OCI-LY1 (cell line): ENCODE measurements at regions not wholly inside any gene's neighbourhood (a gene's known extent, or its start where the extent isn't known, plus 50 kb on each side); places are given as distances from the start of the nearest gene placed in this dataset.

Experiments used
- H2AFZ ChIP-seq: fragments of 200-600 bp; sonication (generic), shearing (Covaris generic); 2 replicates; pipeline ENCODE4 v1.6.0; 2014; ENCODE audit warnings: antibody characterized with exemption, mild to moderate bottlenecking, low read length
- H3F3A ChIP-seq: fragments of 200-600 bp; sonication (generic), shearing (Covaris generic); 2 replicates; pipeline ENCODE4 v1.6.0; 2014; ENCODE audit warnings: mild to moderate bottlenecking, antibody characterized with exemption, low read length, moderate library complexity; ENCODE audit not compliant: insufficient read depth
- H3K27ac ChIP-seq: fragments of 200-600 bp; sonication (generic); 2 replicates; pipeline ENCODE4 v1.5.1; 2014; ENCODE audit warnings: low read length, mixed run types, mild to moderate bottlenecking, low read depth; ENCODE audit not compliant: poor library complexity, severe bottlenecking
- H3K27me3 ChIP-seq: fragments of 200-600 bp; sonication (generic); 2 replicates; pipeline ENCODE4 v1.6.0; 2014; ENCODE audit warnings: antibody characterized with exemption, mild to moderate bottlenecking, low read length, moderate library complexity; ENCODE audit not compliant: insufficient read depth
- H3K36me3 ChIP-seq: fragments of 200-600 bp; sonication (generic); 2 replicates; pipeline ENCODE4 v1.6.1; 2014; ENCODE audit warnings: mild to moderate bottlenecking, antibody characterized with exemption, low read length, moderate library complexity, mixed read lengths; ENCODE audit not compliant: insufficient read depth
- H3K4me1 ChIP-seq: fragments of 200-600 bp; sonication (generic); 2 replicates; pipeline ENCODE4 v1.5.1; 2014; ENCODE audit warnings: mild to moderate bottlenecking, low read length, moderate library complexity; ENCODE audit not compliant: insufficient read depth, severe bottlenecking
- H3K4me2 ChIP-seq: fragments of 200-600 bp; sonication (generic), shearing (Covaris generic); 2 replicates; pipeline ENCODE4 v1.6.1; 2014; ENCODE audit warnings: low read length
- H3K4me3 ChIP-seq: fragments of 200-600 bp; sonication (generic); 2 replicates; pipeline ENCODE4 v1.5.1; 2014; ENCODE audit warnings: low read length, low read depth, mild to moderate bottlenecking, mixed read lengths; ENCODE audit not compliant: poor library complexity, severe bottlenecking
- H3K79me2 ChIP-seq: fragments of 200-600 bp; shearing (Covaris generic); 2 replicates; pipeline ENCODE4 v1.6.1; 2016; ENCODE audit warnings: mixed run types, low read length, mixed read lengths; ENCODE audit not compliant: insufficient read depth
- H3K9ac ChIP-seq: fragments of 200-600 bp; sonication (generic), shearing (Covaris generic); 2 replicates; pipeline ENCODE4 v1.6.1; 2014; ENCODE audit warnings: mild to moderate bottlenecking, low read length, mixed read lengths
- H3K9me2 ChIP-seq: fragments of 200-600 bp; sonication (generic), shearing (Covaris generic); 2 replicates; pipeline ENCODE4 v1.6.1; 2014; ENCODE audit warnings: low read depth, mild to moderate bottlenecking, low read length, mixed read lengths
- H3K9me3 ChIP-seq: fragments of 200-600 bp; shearing (Covaris generic); 2 replicates; pipeline ENCODE4 v1.6.1; 2014; ENCODE audit warnings: low read length, mixed read lengths
- H4K20me1 ChIP-seq: fragments of 200-600 bp; sonication (generic), shearing (Covaris generic); 2 replicates; pipeline ENCODE4 v1.6.0; 2016; ENCODE audit warnings: mild to moderate bottlenecking, low read length; ENCODE audit not compliant: insufficient read depth
- EZH2 ChIP-seq: fragments of 200-600 bp; sonication (generic), shearing (Covaris generic); IDR thresholded peaks from 2 replicates; pipeline ENCODE4 v1.8.0; 2017; ENCODE audit warnings: borderline replicate concordance, mixed run types, mild to moderate bottlenecking, antibody characterized with exemption, low read length, moderate library complexity, mixed read lengths
- TF ChIP-seq, protein P1 (sequence below): fragments of 200-600 bp; sonication (generic), shearing (Covaris generic); IDR thresholded peaks from 2 replicates; pipeline ENCODE4 v1.5.1; 2017; ENCODE audit warnings: mild to moderate bottlenecking, antibody characterized with exemption, low read length, moderate library complexity, mixed read lengths

DNA sequence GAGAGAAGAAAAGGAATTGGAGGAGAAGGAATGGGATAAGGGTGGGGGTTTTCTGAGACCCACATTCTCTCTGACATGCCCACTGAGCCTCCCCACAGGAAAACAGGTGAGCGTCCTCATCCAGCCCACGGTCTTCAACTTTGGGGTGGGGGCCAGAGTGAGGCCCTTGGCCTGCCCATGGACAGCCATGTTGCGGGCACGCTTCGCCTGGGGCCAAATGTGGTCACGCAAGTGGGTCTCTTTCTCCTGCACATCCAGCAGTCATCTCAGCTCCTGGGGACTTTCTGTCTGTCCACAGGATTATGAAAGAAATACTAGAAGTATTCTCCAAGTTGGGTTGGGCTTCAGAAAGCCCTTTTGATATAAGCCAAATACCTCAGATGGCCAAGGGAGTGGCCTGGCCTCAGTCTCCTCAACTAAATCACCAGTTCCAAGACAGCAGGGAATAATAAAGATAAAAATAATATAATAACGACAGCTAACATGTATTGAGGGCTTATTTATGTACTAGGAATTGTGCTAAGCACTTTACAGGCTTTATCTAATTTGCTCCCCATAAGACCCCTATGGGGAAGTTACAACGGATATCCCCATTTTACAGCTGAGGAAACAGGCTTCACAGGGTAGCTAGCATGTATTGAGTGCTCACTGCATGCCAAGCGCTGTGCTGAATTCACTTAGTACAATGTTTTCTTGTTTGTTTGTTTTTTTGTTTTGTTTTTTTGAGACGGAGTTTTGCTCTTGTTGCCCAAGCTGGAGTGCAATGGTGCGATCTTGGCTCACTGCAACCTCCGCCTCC is 57.2 kb upstream of the LBX1 start:
- no peaks in the 10 kb centered on the region for H3K9me3 ChIP-seq
- H3K4me2 ChIP-seq = no peak overlapping the region
- H3K36me3 ChIP-seq = no peaks in the 10 kb centered on the region
- no peaks in the 10 kb centered on the region for H3K79me2 ChIP-seq
- no peak overlapping the region for H2AFZ ChIP-seq
- no peak overlapping the region for H3K27ac ChIP-seq
- no peaks in the 10 kb centered on the region for H4K20me1 ChIP-seq
- H3K9ac ChIP-seq = no peak overlapping the region
- no peaks in the 10 kb centered on the region for H3K27me3 ChIP-seq
- H3K9me2 ChIP-seq = no peaks in the 10 kb centered on the region
- TF ChIP-seq, protein P1, sequence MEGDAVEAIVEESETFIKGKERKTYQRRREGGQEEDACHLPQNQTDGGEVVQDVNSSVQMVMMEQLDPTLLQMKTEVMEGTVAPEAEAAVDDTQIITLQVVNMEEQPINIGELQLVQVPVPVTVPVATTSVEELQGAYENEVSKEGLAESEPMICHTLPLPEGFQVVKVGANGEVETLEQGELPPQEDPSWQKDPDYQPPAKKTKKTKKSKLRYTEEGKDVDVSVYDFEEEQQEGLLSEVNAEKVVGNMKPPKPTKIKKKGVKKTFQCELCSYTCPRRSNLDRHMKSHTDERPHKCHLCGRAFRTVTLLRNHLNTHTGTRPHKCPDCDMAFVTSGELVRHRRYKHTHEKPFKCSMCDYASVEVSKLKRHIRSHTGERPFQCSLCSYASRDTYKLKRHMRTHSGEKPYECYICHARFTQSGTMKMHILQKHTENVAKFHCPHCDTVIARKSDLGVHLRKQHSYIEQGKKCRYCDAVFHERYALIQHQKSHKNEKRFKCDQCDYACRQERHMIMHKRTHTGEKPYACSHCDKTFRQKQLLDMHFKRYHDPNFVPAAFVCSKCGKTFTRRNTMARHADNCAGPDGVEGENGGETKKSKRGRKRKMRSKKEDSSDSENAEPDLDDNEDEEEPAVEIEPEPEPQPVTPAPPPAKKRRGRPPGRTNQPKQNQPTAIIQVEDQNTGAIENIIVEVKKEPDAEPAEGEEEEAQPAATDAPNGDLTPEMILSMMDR = no peak
- no peak for TF ChIP-seq EZH2
- H3K4me3 ChIP-seq = no peak overlapping the region
- no peaks in the 10 kb centered on the region for H3K4me1 ChIP-seq
- H3F3A ChIP-seq = no peaks in the 10 kb centered on the region

- no peaks in the 10 kb centered on the region for H4K20me1 ChIP-seq
- H3K4me1 ChIP-seq = peaks cover 6% of the 10 kb centered on the region
- H3K27me3 ChIP-seq = no peaks in the 10 kb centered on the region
- no peak overlapping the region for H3K4me2 ChIP-seq
- no peaks in the 10 kb centered on the region for H3K9me2 ChIP-seq
- no peak overlapping the region for H3K27ac ChIP-seq
- H3K9me3 ChIP-seq = no peaks in the 10 kb centered on the region
- H3K4me3 ChIP-seq = no peak overlapping the region
- no peaks in the 10 kb centered on the region for H3K36me3 ChIP-seq
- TF ChIP-seq, protein P1 = no peak
- TF ChIP-seq EZH2 = no peak
- no peaks in the 10 kb centered on the region for H3K79me2 ChIP-seq
- no peak overlapping the region for H3K9ac ChIP-seq
- no peak overlapping the region for H2AFZ ChIP-seq
- no peaks in the 10 kb centered on the region for H3F3A ChIP-seq
These were observed 58.1 kb upstream of the LBX1 start for GRCh38 chr10:101287183-101287996.

DNA sequence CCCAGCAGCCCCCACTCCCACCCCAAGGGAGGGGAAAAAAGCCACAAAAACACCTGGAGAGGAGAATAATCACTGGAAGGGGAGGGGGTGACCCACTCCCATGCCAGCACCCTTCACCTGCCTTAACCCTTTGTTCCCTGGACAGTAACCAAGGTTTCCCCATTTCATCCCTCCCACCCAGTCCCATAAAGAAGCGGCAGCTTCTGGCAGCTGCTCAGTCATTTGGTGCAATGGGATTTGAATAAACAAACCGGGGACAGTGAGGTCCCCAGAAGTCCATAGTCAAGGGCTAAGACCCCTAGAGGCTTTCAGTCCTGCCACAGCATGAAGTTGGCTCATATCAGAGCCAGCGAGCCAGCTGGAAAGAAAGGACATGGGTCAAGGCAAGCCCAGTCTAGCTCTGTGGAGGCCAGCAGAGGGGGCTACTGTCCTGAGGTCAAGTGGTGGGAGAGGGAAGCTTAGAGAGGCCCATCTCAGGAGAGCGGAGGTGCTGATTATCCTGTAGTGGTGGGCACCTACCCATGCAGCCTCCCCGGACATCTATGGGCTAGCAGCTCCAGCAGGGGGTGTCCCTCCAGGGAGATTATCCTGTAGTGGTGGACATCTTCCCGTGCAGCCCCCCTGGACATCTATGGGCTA is 58.9 kb upstream of the LBX1 start:
- H3K9ac ChIP-seq = no peak overlapping the region
- no peaks in the 10 kb centered on the region for H4K20me1 ChIP-seq
- H3K27ac ChIP-seq = no peak overlapping the region
- no peak overlapping the region for H3K4me3 ChIP-seq
- H3K4me2 ChIP-seq = no peak overlapping the region
- H3K27me3 ChIP-seq = no peaks in the 10 kb centered on the region
- H3K36me3 ChIP-seq = no peaks in the 10 kb centered on the region
- no peaks in the 10 kb centered on the region for H3K9me3 ChIP-seq
- no peaks in the 10 kb centered on the region for H3F3A ChIP-seq
- H2AFZ ChIP-seq = no peak overlapping the region
- H3K9me2 ChIP-seq = no peaks in the 10 kb centered on the region
- no peaks in the 10 kb centered on the region for H3K79me2 ChIP-seq
- H3K4me1 ChIP-seq = peaks cover 7% of the 10 kb centered on the region
- TF ChIP-seq, protein P1 = 0 out of 2 replicates have a peak, but pooled peaks have one; percentile 23
- no peak for TF ChIP-seq EZH2
